Naive thymus-derived CD8-positive, alpha-beta T cell (primary cell): ENCODE measurements at regions not wholly inside any gene's neighbourhood (a gene's known extent, or its start where the extent isn't known, plus 50 kb on each side); places are given as distances from the start of the nearest gene placed in this dataset.

ENCODE experiments used
- ATAC-seq, 2 donors: fragments of 150-1000 bp; cut with Tn5 transposase in 1 of 2; sonication (Bioruptor Pico), chemical (Tn5 transposase) in 1 of 2; 1 replicate in 1 of 2; 2 replicates in 1 of 2; pipeline ENCODE4 v1.10.0; 2021; ENCODE audit warnings: mild to moderate bottlenecking in 2 of 2, moderate library complexity in 2 of 2
- POLR2A ChIA-PET: fragments of 350-600 bp; sonication (Branson Sonifier 250); formaldehyde crosslinking; loops from one replicate; lab custom pipeline; 2021; ENCODE audit warnings: antibody characterized with exemption; lab: Charles Lee
- DNase-seq, 10 donors: peaks; one replicate each; pipeline versions ENCODE4 v3.0.0 to v3.0.0-alpha.2; 2020 to 2022
- H3K27ac Mint-ChIP-seq, 10 donors: one replicate each; pipeline ENCODE4 v1.8.0; 2020 to 2022; ENCODE audit warnings: mild to moderate bottlenecking in 10 of 10, mixed read lengths in 10 of 10, moderate library complexity in 4 of 10, inconsistent platforms in 1 of 10
- H3K27me3 Mint-ChIP-seq, 5 donors: one replicate each; pipeline ENCODE4 v1.8.0; 2021 to 2022; ENCODE audit warnings: mixed read lengths in 5 of 5
- H3K36me3 Mint-ChIP-seq, 3 donors: one replicate each; pipeline ENCODE4 v1.8.0; 2020 to 2022; ENCODE audit warnings: mixed read lengths in 3 of 3, mild to moderate bottlenecking in 2 of 3, inconsistent platforms in 1 of 3
- H3K4me1 Mint-ChIP-seq, 4 donors: one replicate each; pipeline ENCODE4 v1.8.0; 2021 to 2022; ENCODE audit warnings: mixed read lengths in 4 of 4
- H3K4me3 Mint-ChIP-seq, 10 donors: one replicate each; pipeline ENCODE4 v1.8.0; 2020 to 2022; ENCODE audit warnings: mild to moderate bottlenecking in 10 of 10, mixed read lengths in 10 of 10, moderate library complexity in 6 of 10, inconsistent platforms in 1 of 10
- H3K9me3 Mint-ChIP-seq, 9 donors: one replicate each; pipeline ENCODE4 v1.8.0; 2020 to 2022; ENCODE audit warnings: mixed read lengths in 9 of 9, mild to moderate bottlenecking in 3 of 9, inconsistent platforms in 1 of 9, moderate library complexity in 1 of 9

DNA sequence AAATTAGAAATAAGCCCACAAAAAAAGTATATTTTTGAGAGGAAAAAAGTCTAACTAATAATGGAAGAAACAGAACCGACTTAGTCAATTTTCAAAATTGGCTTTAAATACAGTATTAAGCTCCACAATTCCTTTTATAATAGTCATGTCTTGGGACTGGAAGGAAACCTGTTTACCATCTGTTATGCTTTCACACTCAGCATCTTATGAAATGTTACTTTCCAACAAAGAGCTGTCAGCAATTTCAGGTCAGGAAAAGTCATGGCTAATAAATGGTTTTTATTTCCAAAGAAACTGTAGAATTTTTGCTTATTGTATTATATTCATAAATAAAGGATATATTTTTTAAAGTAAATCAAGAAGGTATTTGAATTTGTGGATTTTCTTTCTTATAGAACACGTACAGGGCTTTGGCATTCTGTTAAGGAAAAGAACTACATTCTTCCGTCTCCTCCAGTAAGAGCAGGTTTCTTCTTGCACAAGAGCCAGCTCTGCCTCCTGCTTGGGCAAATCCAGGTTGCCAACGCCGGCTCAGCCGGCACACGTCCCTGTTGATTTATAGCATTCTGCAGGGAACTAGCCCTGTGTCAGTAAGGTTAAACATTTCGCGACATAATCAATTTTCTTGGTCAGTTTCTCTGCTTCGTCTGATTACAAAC, 52.9 kb upstream of the GPR12 start:
- no peak for DNase-seq
- H3K36me3 Mint-ChIP-seq: no peaks in the 10 kb centered on the region
- H3K9me3 Mint-ChIP-seq: peaks cover 0 to 2% (median 0%) of the 10 kb centered on the region in 9 donors
- H3K4me1 Mint-ChIP-seq: no peaks in the 10 kb centered on the region
- H3K27ac Mint-ChIP-seq: no peak overlapping the region
- no peak for ATAC-seq
- H3K27me3 Mint-ChIP-seq: peaks cover 13 to 33% (median 26%) of the 10 kb centered on the region in 5 donors
- no peak overlapping the region for H3K4me3 Mint-ChIP-seq
- POLR2A ChIA-PET: no interaction called here

DNA sequence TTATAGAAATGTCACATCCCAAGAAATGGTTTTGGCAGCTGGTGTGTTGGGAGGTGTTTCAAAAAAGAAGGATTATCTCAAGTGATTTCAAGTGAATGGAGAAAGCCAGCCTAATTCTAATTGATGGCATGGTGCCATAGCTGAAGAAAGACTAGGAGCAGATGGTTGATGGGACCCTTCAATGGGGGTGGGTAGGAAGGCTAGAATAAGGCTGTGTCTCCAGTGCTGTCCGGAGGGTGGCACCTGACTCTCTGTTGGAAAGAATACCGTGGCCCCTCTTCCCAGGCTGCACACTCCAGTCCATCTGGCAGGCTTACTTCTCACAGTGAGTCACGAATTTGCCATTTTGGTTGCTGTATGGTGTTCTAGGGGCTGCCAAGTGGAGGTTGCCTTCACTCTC, 51.0 kb upstream of the GPR12 start:
- no peaks in the 10 kb centered on the region for H3K4me1 Mint-ChIP-seq
- peaks cover 0 to 5% (median 0%) of the 10 kb centered on the region in 3 donors for H3K36me3 Mint-ChIP-seq
- H3K27ac Mint-ChIP-seq: no peak overlapping the region
- ATAC-seq (no peak), DNase-seq (no peak)
- peaks cover 0 to 17% (median 5%) of the 10 kb centered on the region in 9 donors for H3K9me3 Mint-ChIP-seq
- H3K4me3 Mint-ChIP-seq: no peak overlapping the region
- POLR2A ChIA-PET: no interaction called here
- H3K27me3 Mint-ChIP-seq: peaks cover 15 to 44% (median 32%) of the 10 kb centered on the region in 5 donors
